ENCODE measurements at regions not wholly inside any gene's neighbourhood (a gene's known extent, or its start where the extent isn't known, plus 50 kb on each side); places are given as distances from the start of the nearest gene placed in this dataset.

DNA sequence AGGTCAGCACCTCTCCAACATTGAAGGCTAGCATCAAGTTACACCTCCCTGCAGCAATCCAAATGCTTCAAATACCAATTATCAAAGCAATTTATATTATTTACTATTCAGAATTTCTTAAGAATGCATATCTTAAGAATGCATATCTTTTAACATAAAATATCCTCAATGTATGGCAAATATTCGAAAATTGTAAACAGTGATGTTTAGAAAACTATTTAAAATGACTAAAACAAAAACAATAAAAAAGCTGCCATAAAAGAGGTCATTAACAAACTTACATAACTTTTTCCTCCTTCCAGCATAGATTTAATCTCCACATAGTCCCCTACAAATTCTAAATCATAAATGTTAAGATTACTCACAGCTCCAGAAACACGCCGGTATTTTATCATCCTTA, 85.1 kb upstream of the SOX6 start:
- 44% methylated on average over 3 of the region's 3 CpGs for WGBS (ENCODE audit: missing lambda C conversion rate)
- DNase-seq (ENCODE audit: low read depth in 1 of 2, low spot score in 1 of 2), result no peak
- FAIRE-seq, result no peak
- TF ChIP-seq, protein P1, sequence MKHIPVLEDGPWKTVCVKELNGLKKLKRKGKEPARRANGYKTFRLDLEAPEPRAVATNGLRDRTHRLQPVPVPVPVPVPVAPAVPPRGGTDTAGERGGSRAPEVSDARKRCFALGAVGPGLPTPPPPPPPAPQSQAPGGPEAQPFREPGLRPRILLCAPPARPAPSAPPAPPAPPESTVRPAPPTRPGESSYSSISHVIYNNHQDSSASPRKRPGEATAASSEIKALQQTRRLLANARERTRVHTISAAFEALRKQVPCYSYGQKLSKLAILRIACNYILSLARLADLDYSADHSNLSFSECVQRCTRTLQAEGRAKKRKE (CRISPR knock-in tag; IDR thresholded peaks at IDR 0.05; ENCODE audit: low read depth), result no peak
- no peak for TF ChIP-seq RNF2 (IDR thresholded peaks at IDR 0.05; ENCODE audit: borderline replicate concordance, low read depth)
- no peak for TF ChIP-seq MAZ (IDR thresholded peaks at IDR 0.05; ENCODE audit: borderline replicate concordance, low read depth, low read length)
- no peak for TF ChIP-seq ZNF302 (CRISPR knock-in tag; IDR thresholded peaks at IDR 0.05)
- no peak for TF ChIP-seq EP300 (IDR thresholded peaks at IDR 0.05)
- TF ChIP-seq HEYL (CRISPR knock-in tag; IDR thresholded peaks at IDR 0.05), result no peak
- no peak for TF ChIP-seq CEBPB (IDR thresholded peaks at IDR 0.05)
- no peak for TF ChIP-seq GATA3 (IDR thresholded peaks at IDR 0.05; ENCODE audit: borderline replicate concordance)
- TF ChIP-seq TFCP2L1 (CRISPR knock-in tag; IDR thresholded peaks at IDR 0.05), result no peak
- no peak for TF ChIP-seq POLR2A (IDR thresholded peaks at IDR 0.05; ENCODE audit: low read length)
- TF ChIP-seq CHD2 (IDR thresholded peaks at IDR 0.05; ENCODE audit: low read length, partially characterized antibody), result no peak
- TF ChIP-seq NFE2L2 (conservative IDR thresholded peaks at IDR 0.05; ENCODE audit: low read length), result no peak
- TF ChIP-seq SMC3 (IDR thresholded peaks at IDR 0.05), result no peak
- TF ChIP-seq FOSL2 (IDR thresholded peaks at IDR 0.05), result no peak
- no peak for TF ChIP-seq FOSL2 (CRISPR knock-in tag; IDR thresholded peaks at IDR 0.05)
- TF ChIP-seq RCOR1 (IDR thresholded peaks at IDR 0.05; ENCODE audit: low read depth, low read length), result no peak
- no peak for TF ChIP-seq EHF (CRISPR knock-in tag; IDR thresholded peaks at IDR 0.05)
- Histone ChIP-seq H3K27ac (no peak overlapping the region), H3K4me1 (no peaks in the 10 kb centered on the region), H3K4me2 (no peak overlapping the region), H3K9me3 (no peaks in the 10 kb centered on the region), H3K4me3 (no peak overlapping the region)
- ATAC-seq, result no peak
- ChIA-PET POLR2A (no interaction called here), CTCF (no interaction called here)

DNA sequence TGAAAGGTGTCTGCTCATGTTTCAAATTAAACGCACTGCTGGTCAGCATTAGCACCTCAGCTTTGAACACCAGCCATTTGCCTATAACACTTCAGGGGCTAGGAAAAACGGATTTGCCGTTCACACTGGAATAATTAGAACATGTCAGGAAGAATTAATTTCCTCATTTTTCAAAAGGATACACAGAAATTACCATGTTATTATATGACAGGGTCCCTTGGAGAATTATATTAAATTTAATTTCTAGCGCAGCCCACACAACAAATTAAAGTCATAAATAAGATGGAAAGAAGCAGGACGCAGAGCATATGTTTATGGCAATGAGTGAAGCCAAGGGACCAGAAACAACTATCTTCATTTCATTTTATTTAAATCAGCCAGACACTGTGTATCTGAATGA, 83.8 kb upstream of the SOX6 start:
- POLR2A ChIA-PET, result no interaction called here
- H3K4me3 ChIP-seq, result no peak overlapping the region
- FAIRE-seq (no peak), ATAC-seq (no peak), DNase-seq (ENCODE audit: low read depth in 1 of 2, low spot score in 1 of 2) (no peak)
- CTCF ChIA-PET, result no interaction called here
- 57% methylated on average over 5 of the region's 5 CpGs for WGBS (ENCODE audit: missing lambda C conversion rate)
- no peak overlapping the region for H3K27ac ChIP-seq
- TF ChIP-seq NFE2L2 (conservative IDR thresholded peaks at IDR 0.05; ENCODE audit: low read length) (no peak), FOSL2 (IDR thresholded peaks at IDR 0.05) (no peak), FOSL2 (CRISPR knock-in tag; IDR thresholded peaks at IDR 0.05) (no peak), MAFK (IDR thresholded peaks at IDR 0.05; ENCODE audit: partially characterized antibody) (no peak), NR3C1 (IDR thresholded peaks at IDR 0.05) (no peak), HOXB13 (CRISPR knock-in tag; IDR thresholded peaks at IDR 0.05; ENCODE audit: low read depth) (no peak), TFCP2L1 (CRISPR knock-in tag; IDR thresholded peaks at IDR 0.05) (no peak), NPAS2 (CRISPR knock-in tag; IDR thresholded peaks at IDR 0.05; ENCODE audit: borderline replicate concordance) (no peak), CHD2 (IDR thresholded peaks at IDR 0.05; ENCODE audit: low read length, partially characterized antibody) (no peak), ZNF302 (CRISPR knock-in tag; IDR thresholded peaks at IDR 0.05) (no peak), HOXA7 (CRISPR knock-in tag; IDR thresholded peaks at IDR 0.05) (no peak)
- TF ChIP-seq, protein P2, sequence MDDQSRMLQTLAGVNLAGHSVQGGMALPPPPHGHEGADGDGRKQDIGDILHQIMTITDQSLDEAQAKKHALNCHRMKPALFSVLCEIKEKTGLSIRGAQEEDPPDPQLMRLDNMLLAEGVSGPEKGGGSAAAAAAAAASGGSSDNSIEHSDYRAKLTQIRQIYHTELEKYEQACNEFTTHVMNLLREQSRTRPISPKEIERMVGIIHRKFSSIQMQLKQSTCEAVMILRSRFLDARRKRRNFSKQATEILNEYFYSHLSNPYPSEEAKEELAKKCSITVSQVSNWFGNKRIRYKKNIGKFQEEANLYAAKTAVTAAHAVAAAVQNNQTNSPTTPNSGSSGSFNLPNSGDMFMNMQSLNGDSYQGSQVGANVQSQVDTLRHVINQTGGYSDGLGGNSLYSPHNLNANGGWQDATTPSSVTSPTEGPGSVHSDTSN (IDR thresholded peaks at IDR 0.05), result no peak
- TF ChIP-seq, protein P3, sequence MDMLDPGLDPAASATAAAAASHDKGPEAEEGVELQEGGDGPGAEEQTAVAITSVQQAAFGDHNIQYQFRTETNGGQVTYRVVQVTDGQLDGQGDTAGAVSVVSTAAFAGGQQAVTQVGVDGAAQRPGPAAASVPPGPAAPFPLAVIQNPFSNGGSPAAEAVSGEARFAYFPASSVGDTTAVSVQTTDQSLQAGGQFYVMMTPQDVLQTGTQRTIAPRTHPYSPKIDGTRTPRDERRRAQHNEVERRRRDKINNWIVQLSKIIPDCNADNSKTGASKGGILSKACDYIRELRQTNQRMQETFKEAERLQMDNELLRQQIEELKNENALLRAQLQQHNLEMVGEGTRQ (IDR thresholded peaks at IDR 0.05), result no peak
- H3K9me3 ChIP-seq, result no peaks in the 10 kb centered on the region
- H3K4me2 ChIP-seq, result no peak overlapping the region
- H3K4me1 ChIP-seq, result no peaks in the 10 kb centered on the region

DNA sequence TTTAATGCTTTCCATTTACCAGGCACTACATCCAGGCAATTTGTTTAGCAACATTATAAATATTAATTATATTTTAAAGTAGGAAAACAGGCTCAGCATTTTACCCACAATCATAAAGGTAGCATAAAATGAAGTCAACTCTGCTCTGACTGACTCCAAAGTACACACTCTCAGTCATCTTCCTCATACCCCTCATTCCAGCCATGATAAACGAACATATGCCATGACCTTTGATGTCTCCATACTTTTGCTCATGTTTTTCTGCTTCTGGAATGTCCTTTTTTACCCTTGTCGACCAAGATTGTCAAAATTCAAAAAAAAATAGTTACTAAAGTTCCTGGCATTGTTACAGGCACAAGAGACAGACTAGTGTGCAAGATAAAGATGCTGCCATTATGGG, 77.7 kb upstream of the SOX6 start:
- WGBS (ENCODE audit: missing lambda C conversion rate), result 3% methylated on average over 2 of the region's 2 CpGs
- POLR2A ChIA-PET, result no interaction called here
- no peak for FAIRE-seq
- TF ChIP-seq EHF (CRISPR knock-in tag; IDR thresholded peaks at IDR 0.05) (no peak), FOXS1 (CRISPR knock-in tag; IDR thresholded peaks at IDR 0.05) (no peak), GATA3 (IDR thresholded peaks at IDR 0.05; ENCODE audit: borderline replicate concordance) (no peak), TFCP2L1 (CRISPR knock-in tag; IDR thresholded peaks at IDR 0.05) (no peak), CHD4 (IDR thresholded peaks at IDR 0.05; ENCODE audit: borderline replicate concordance) (no peak), BHLHE40 (IDR thresholded peaks at IDR 0.05; ENCODE audit: low read depth, low read length) (no peak), HOXB5 (CRISPR knock-in tag; IDR thresholded peaks at IDR 0.05) (no peak), PHF8 (IDR thresholded peaks at IDR 0.05; ENCODE audit: borderline replicate concordance, low read depth) (no peak)
- TF ChIP-seq, protein P4, sequence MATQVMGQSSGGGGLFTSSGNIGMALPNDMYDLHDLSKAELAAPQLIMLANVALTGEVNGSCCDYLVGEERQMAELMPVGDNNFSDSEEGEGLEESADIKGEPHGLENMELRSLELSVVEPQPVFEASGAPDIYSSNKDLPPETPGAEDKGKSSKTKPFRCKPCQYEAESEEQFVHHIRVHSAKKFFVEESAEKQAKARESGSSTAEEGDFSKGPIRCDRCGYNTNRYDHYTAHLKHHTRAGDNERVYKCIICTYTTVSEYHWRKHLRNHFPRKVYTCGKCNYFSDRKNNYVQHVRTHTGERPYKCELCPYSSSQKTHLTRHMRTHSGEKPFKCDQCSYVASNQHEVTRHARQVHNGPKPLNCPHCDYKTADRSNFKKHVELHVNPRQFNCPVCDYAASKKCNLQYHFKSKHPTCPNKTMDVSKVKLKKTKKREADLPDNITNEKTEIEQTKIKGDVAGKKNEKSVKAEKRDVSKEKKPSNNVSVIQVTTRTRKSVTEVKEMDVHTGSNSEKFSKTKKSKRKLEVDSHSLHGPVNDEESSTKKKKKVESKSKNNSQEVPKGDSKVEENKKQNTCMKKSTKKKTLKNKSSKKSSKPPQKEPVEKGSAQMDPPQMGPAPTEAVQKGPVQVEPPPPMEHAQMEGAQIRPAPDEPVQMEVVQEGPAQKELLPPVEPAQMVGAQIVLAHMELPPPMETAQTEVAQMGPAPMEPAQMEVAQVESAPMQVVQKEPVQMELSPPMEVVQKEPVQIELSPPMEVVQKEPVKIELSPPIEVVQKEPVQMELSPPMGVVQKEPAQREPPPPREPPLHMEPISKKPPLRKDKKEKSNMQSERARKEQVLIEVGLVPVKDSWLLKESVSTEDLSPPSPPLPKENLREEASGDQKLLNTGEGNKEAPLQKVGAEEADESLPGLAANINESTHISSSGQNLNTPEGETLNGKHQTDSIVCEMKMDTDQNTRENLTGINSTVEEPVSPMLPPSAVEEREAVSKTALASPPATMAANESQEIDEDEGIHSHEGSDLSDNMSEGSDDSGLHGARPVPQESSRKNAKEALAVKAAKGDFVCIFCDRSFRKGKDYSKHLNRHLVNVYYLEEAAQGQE (IDR thresholded peaks at IDR 0.05), result no peak

More for the DNA sequence above, 77.7 kb upstream of the SOX6 start:
- DNase-seq (ENCODE audit: low read depth in 1 of 2, low spot score in 1 of 2), result no peak
- ATAC-seq, result no peak
- Histone ChIP-seq H3K4me1 (no peaks in the 10 kb centered on the region), H3K4me2 (no peak overlapping the region), H3K4me3 (no peak overlapping the region), H3K9me3 (no peaks in the 10 kb centered on the region), H3K27ac (no peak overlapping the region)
- CTCF ChIA-PET, result no interaction called here

Data from A549 (cell line).